Activated T-cell treated with anti-CD3 and anti-CD28 coated beads for 48 hours (primary cell): ENCODE measurements at regions not wholly inside any gene's neighbourhood (a gene's known extent, or its start where the extent isn't known, plus 50 kb on each side); places are given as distances from the start of the nearest gene placed in this dataset.

Experiments used
- DNase-seq: peaks from one replicate; pipeline ENCODE4 v3.0.0-alpha.2; 2020; ENCODE audit warnings: low read depth

DNA sequence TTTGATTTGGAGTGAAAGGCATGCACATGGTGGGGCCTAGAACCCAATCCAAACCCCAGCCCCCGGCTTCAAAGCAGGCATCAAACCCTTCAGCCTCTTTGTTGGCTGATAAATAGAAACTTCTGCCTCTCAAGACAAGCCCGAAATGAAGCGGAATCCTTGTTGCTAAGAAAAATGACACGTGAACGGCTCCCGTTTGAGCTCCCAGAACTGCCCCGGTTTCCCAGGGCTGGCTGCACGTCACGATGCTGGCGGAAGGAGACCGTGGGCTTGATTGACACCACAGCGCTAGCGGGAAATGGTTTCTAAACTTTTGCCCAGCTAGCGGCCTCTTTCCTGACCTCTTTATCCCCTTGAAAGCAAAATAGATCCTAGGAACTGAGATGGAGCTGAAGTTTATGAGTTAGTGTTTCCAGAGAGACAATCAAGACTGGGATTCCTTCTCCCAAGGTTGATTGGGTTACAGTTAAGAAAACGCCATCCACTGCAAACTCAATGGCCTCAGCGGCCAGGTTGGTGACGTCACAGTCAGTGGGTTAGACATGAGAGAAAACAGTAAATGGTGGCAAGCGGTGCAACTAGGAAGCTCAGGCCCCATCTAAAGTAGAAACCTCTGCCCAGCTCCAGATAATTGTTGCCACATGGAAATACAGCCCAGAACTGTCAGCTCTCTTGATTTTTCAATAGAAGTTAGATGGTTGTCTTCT lies 117.0 kb downstream of the ANKRD60 start:
- no peak for DNase-seq

- DNase-seq = no peak
These were observed 118.4 kb downstream of the ANKRD60 start for GRCh38 chr20:58109918-58110635.

DNA sequence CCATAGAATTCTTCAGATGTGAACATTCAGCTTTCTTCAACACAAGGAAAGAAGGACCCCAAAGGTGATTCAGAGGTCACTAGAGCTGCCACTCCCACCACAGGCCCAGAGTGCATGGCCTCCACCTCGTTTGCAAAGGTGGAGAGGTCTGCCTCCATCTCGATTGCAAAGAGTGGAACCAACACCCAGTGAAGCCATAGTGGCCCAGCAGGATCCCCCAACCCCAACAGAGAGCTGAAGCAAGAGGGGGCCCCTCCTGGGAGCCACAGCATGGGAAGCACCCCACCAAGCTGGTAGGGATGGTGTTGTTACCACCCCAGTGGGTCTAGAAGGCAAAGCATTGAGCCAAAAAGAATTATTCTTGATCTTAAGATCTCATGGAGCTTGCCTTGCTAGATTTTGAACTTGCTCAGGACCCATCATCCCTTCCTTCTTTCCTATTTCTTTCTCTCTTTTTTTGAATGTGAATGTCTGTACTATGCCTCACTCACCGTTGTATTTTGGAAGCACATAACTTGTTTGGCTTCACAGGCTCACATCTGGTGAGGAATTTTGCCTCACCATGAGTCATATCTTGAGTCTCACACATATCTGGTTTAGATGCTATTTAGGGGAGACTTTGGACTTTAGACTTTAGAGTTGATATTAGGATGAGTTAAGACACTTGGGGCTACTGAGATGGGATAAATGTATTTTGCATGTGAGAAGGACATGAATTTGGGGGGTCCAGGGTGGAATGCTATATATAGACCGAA lies 119.2 kb downstream of the ANKRD60 start:
- DNase-seq = no peak

GRCh38 chr20:58107533-58107932 lies 120.9 kb downstream of the ANKRD60 start:
- DNase-seq = no peak

DNA sequence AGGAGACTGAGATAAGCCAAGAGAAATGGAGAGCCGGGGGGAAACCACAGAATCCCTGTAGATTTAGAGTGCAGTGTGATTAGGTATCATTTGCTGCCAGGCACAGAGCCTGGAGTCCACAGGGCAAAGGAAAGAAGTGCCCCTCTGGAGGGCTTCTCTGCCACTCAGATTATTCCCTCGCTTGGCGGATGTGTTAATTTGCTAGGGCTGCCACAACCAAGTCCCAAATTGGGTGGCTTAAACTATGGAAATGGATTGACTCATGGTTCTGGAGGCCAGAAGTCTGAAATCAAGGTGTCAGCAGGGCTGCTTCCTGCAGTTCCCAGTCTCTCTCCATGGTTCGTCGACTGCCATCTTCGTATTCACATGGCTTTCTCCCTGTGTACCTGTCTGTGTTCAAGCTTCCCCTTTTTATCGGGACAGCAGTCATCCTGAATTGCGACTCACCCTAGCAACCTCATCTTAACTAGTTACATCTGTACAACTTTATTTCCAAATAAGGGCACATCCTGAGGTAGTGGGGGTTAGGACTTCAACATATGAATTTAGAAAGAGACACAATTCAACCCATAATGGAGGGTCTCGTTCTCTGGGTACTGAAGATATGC lies 122.2 kb downstream of the ANKRD60 start:
- DNase-seq = no peak

DNA sequence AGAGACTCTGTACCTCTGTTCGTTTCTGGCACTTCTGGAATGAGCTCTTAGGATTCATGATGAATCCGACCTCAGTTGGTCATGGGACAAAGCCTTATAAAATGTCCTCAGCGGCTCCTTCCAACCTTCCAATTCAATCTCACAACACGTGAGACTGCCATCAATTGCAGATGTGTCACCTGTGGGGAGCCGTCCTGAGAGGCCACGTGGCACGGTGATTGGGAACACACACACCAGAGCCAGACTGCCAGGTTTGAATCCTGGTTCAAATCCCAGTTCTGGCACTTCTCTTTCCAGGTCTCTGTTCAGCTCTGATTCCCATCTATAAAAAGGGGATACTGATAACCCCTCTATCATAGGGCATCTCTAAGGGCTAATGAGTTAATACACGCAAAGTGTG lies 124.5 kb downstream of the ANKRD60 start:
- no peak for DNase-seq

DNA sequence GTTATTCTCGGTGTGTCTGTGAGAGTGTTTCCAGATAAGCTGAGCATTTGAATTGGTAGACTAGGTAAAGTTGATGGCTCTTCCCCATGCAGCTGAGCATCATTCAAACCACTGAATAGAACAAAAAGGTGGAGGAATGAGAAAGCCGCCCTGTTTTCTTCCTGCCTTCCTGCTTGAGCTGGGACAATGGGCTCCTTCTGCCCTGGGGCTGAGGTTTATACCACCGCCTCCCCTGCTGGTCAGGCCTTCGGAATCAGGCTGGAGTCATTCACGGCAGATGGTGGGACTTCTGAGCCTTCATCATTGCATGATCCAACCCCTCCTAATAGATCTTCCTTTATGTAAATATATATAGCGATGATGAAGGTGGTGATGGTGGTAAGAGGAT lies 124.9 kb downstream of the ANKRD60 start:
- DNase-seq = no peak

DNA sequence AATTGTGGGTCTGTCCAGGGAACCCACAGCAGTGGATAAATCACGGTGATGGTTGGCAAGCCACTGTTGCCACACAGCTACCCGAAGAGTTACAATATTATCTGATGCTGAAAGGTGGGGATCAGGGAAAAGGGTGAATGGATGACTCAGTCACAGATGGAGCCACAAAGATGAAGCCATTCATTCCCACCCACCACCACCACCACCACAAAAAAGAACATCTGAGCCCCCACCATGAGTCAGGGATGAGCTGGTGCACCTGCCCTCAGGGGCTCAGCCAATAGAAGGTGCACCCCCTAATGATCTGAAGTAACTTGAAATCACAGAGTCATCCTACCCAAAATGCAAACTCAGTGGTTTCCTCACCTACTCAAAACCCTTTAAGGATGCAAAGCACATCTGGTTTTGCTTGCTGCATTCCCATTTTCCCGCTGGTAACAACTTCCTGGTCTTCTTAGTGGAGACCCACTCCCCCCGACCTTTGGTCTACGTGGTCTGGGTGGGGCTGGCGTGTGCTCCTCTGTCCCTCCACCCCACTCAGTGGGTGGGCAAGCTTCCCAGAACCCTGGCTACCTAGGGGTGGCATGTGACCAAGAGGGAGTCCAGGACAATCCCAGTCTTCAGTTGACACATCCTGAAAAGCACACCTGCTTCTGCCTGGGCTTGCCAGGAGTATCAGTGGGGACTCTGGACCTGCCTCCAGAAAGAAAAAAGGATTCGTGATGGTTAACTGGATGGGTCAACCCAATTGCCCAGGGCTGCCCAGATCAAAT lies 125.5 kb downstream of the ANKRD60 start:
- peak; percentile 54 for DNase-seq

GRCh38 chr20:58102261-58102660 lies 126.2 kb downstream of the ANKRD60 start:
- no peak for DNase-seq

DNA sequence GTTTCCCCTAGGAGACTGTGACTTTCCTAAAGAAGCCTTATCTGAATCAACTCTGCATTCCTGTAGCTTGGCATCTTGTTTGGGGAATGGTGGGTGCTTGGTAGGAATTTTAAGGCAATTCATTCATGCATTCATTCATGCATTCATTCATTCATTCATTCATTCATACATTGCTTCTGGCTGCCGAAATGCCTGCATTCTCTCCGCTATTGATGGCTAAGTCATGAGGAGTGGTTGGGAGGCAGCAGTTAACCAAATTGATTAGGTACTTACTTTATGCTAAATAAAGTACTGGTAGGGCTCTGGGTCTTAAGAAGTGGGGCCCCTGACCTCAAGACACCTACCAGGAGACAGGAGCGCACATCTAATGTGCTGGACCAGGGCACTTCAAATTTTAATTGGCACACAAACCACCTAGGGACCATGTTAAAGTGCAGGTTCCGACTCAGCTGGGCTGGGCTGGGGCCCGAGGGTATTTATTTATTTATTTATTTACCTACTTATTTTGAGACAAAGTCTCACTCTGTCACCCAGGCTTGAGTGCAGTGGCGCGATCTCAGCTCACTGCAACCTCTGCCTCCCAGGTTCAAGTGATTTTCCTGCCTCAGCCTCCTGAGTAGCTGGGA lies 127.6 kb downstream of the ANKRD60 start:
- DNase-seq = no peak

DNA sequence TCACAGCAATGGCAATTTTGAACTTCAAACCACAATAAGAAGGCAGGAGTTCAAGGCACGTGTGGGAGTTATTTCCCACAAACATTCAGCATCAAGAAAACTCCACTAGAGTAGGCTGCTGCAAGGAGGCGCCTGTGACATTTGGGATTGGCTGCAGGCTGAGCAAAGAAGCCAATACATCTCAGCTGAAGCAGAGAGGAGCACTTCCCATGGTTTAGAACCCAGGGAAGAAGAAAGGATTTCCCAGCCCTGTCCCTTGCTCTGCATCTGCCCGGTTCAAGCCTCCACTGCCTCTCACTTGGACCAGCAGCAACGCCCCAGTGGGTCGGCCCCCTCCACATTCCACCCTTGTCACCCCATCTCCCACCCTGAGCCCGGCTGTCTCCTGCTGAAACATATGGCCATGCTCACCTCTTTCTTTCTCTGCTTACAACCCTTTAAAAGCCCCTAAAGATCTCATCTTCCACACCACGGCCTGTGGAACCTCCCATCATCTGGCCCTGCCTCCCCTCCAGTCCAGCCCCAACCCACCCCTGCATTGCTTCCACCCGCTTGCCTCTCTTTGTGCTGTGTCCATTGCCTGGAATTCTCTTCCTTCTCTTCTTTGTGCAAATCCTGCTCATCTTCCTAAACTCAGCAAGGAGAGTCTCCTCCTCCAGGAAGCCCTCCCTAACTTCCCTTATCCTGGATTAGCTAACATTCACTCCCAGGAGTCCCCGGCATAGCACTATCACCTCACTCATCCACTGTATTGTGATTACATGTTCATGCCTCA lies 128.3 kb downstream of the ANKRD60 start:
- no peak for DNase-seq

GRCh38 chr20:58099291-58099935 lies 129.0 kb downstream of the ANKRD60 start:
- DNase-seq = no peak

GRCh38 chr20:58098571-58098970 lies 129.9 kb downstream of the ANKRD60 start:
- DNase-seq = no peak

- no peak for DNase-seq
These were observed 130.5 kb downstream of the ANKRD60 start for GRCh38 chr20:58097943-58098342.

DNA sequence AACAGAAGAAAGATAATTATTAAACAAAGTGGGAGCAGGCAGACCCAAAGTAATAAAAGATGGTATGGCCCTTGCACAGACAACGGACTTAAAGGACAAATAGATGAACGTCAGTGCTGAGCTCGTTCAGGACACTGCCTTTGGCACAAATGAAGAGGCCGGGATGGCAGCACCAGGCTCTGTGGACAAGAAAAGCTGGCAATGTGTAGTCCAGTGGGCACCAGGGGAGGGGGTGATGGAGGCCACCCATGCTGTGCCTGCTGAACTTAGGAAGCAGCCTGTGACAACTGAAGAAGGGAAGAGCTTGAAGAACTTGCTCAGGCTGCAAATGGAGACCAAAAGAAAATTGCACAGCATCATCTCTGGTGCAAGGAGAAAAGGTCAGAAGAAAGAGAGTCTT lies 131.0 kb downstream of the ANKRD60 start:
- no peak for DNase-seq

DNA sequence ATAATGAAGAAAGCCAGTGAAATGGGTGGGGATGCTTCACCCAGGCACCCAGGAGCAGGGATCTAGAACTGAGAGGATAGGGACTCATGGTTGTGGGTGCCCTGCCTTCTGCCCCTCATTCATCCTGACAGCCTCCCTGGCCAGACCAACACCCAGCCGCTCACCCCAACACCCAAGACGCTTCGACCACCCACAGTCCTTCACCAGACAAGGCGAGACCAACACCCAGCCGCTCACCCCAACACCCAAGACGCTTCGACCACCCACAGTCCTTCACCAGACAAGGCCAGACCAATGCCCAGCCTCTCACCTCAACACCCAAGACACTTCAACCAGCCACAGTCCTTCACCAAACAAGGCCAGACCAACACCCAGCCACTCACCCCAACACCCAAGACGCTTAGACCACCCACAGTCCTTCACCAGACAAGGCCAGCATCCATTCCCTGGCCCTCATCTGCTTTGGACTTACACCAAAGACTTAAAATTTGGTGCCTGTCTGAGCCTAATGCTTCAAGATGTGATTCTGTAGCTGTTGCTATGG lies 131.5 kb downstream of the ANKRD60 start:
- DNase-seq = no peak

DNA sequence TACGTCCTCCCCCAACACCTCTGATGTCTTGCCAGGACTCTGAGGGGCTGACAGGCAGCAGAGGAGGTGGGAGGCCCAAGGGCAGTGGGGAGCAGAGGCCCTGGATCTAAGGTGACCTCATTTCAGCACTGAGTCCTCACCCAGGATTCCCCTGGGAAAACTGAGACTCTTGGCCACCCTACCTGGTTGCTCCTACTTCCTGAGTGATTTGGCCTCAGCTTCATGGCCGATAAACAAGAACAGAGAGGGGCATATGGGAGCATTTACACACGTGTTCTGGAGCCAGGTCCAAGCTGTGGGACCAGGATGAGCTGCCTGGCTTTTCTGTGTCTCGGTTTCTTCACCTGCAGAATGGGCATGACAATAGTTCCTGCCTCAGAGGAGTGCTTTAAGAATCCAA lies 133.8 kb downstream of the ANKRD60 start:
- no peak for DNase-seq

GRCh38 chr20:58094160-58094559 lies 134.3 kb downstream of the ANKRD60 start:
- DNase-seq = no peak

DNA sequence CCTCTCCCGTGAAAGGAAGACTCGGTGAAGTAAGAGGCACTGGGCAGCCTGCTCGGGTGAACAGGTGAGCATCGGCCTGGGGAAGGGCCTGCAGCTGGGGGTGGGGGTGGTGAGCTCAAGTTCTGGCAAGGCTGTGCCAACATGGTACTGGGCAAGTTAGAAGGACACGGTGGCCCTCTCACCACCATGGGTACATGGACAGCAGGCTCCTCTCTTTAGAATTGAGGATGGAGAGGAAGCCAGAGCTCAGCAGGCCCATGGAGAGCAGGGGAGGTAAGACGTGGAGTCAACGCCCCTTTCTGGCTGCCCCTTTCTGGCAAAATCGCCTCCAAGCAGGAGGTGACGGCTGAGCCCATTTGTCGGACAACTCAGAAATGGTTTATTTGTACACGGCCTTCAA lies 135.6 kb downstream of the ANKRD60 start:
- no peak for DNase-seq

- DNase-seq = no peak
These were observed 136.1 kb downstream of the ANKRD60 start for GRCh38 chr20:58092353-58092752.
